Anterior cingulate cortex (tissue), 58 donors: ENCODE measurements at regions not wholly inside any gene's neighbourhood (a gene's known extent, or its start where the extent isn't known, plus 50 kb on each side); places are given as distances from the start of the nearest gene placed in this dataset.

Experiments
- DNase-seq, 58 donors: peaks; one replicate each; lab custom pipeline; 2025; lab: John Stamatoyannopoulos, UW

- DNase-seq: no peak
Measured at GRCh38 chr17:71267668-71268067, 853.2 kb upstream of the SOX9 start.

- no peak for DNase-seq
Measured at GRCh38 chr17:71269201-71269600, 851.6 kb upstream of the SOX9 start.

- DNase-seq: no peak
Measured at GRCh38 chr17:71273441-71273840, 847.4 kb upstream of the SOX9 start.

- DNase-seq: no peak
Measured at GRCh38 chr17:71276079-71276478, 844.7 kb upstream of the SOX9 start.

- no peak for DNase-seq
Measured at GRCh38 chr17:71283486-71283885, 837.3 kb upstream of the SOX9 start.

GRCh38 chr17:71284032-71284755, 836.6 kb upstream of the SOX9 start:
- DNase-seq: no peak

GRCh38 chr17:71286625-71287024, 834.2 kb upstream of the SOX9 start:
- no peak for DNase-seq

GRCh38 chr17:71287071-71287823, 833.6 kb upstream of the SOX9 start:
- no peak for DNase-seq

- DNase-seq: no peak
Measured at GRCh38 chr17:71292006-71292405, 828.8 kb upstream of the SOX9 start.

GRCh38 chr17:71296005-71296404, 824.8 kb upstream of the SOX9 start:
- DNase-seq: no peak

- DNase-seq: no peak
Measured at GRCh38 chr17:71301063-71301462, 819.8 kb upstream of the SOX9 start.

- DNase-seq: no peak
Measured at GRCh38 chr17:71302721-71303549, 817.9 kb upstream of the SOX9 start.

- no peak for DNase-seq
Measured at GRCh38 chr17:71304498-71305158, 816.2 kb upstream of the SOX9 start.

GRCh38 chr17:71313866-71314265, 807.0 kb upstream of the SOX9 start:
- DNase-seq: no peak

- DNase-seq: no peak
Measured at GRCh38 chr17:71315568-71315967, 805.3 kb upstream of the SOX9 start.

GRCh38 chr17:71316176-71316897, 804.5 kb upstream of the SOX9 start:
- no peak for DNase-seq

GRCh38 chr17:71320009-71320796, 800.6 kb upstream of the SOX9 start:
- DNase-seq: no peak

GRCh38 chr17:71325117-71325516, 795.7 kb upstream of the SOX9 start:
- DNase-seq: no peak

GRCh38 chr17:71325886-71326285, 794.9 kb upstream of the SOX9 start:
- DNase-seq: no peak
